Endothelial cell of umbilical vein (primary cell): ENCODE measurements at regions not wholly inside any gene's neighbourhood (a gene's known extent, or its start where the extent isn't known, plus 50 kb on each side); places are given as distances from the start of the nearest gene placed in this dataset.
"Not testable (repeated sequence)": the region's sequence is repeated elsewhere in the genome, so short reads cannot be mapped to it uniquely, and the experiment has no call there.

ENCODE experiments used
- BruUV-seq: library from RNA; stranded (reverse); fragments of 400-500 nt; replicated peaks from 2 replicates; lab custom pipeline; 2021; lab: Mats Ljungman, UMichigan
- CTCF ChIA-PET: fragments of 300-600, 350-600 bp; sonication (Branson Sonifier 250); formaldehyde crosslinking; loops from one replicate; lab custom pipeline; 2021; ENCODE audit warnings: antibody characterized with exemption, inconsistent platforms; lab: Charles Lee
- POLR2A ChIA-PET: fragments of 300-600, 350-600 bp; sonication (Branson Sonifier 250); formaldehyde crosslinking; loops from one replicate; lab custom pipeline; 2021; ENCODE audit warnings: antibody characterized with exemption, inconsistent platforms; lab: Charles Lee
- DNase-seq: peaks from one replicate; pipeline ENCODE4 v3.0.0-alpha.2; 2011; ENCODE audit warnings: low read depth, low spot score
- FAIRE-seq: peaks from 2 replicates; lab custom pipeline; 2011; peaks lifted over from hg19 to GRCh38; lab: Jason Lieb, UNC
- H2AFZ ChIP-seq: 2 replicates; pipeline ENCODE4 v1.6.0; 2012; ENCODE audit warnings: low read depth, low read length, control low read depth, inconsistent platforms
- H3K27ac ChIP-seq: 2 replicates; pipeline ENCODE4 v1.5.1; 2011; ENCODE audit warnings: low read depth, mild to moderate bottlenecking, control low read depth, low read length, moderate library complexity; ENCODE audit not compliant: insufficient read depth
- H3K27me3 ChIP-seq, 2 experiments: 2 replicates each; pipeline versions ENCODE4 v1.6.0 to v1.6.1; 2011; ENCODE audit warnings: low read length in 2 of 2, mixed read lengths in 1 of 2; ENCODE audit not compliant: control insufficient read depth in 2 of 2, insufficient read depth in 2 of 2
- H3K36me3 ChIP-seq, 2 experiments: 2 replicates in 1 of 2; 3 replicates in 1 of 2; pipeline ENCODE4 v1.5.1; 2011; ENCODE audit warnings: low read length in 2 of 2, mild to moderate bottlenecking in 1 of 2, moderate library complexity in 1 of 2; ENCODE audit not compliant: control insufficient read depth in 2 of 2, insufficient read depth in 2 of 2; ENCODE audit errors: extremely low read depth in 1 of 2
- H3K4me1 ChIP-seq: 3 replicates; pipeline ENCODE4 v1.5.1; 2011; ENCODE audit warnings: mild to moderate bottlenecking, low read length; ENCODE audit not compliant: control insufficient read depth, insufficient read depth; ENCODE audit errors: extremely low read depth
- H3K4me2 ChIP-seq: 2 replicates; pipeline ENCODE4 v1.6.1; 2011; ENCODE audit warnings: low read length, control low read depth, mixed read lengths; ENCODE audit not compliant: insufficient read depth
- H3K4me3 ChIP-seq, 3 experiments: fragments of 200-600 bp in 1 of 3; sonication (generic), shearing (Covaris generic) in 1 of 3; replicated peaks in 1 of 3; 2 replicates each; pipeline ENCODE4 v1.5.1; 2011 to 2016; ENCODE audit warnings: control low read depth in 3 of 3, low read length in 3 of 3, mild to moderate bottlenecking in 2 of 3, inconsistent platforms in 1 of 3, low read depth in 1 of 3, moderate library complexity in 1 of 3; ENCODE audit not compliant: insufficient read depth in 1 of 3
- H3K79me2 ChIP-seq: 2 replicates; pipeline ENCODE4 v1.6.0; 2012; ENCODE audit warnings: low read length, inconsistent platforms; ENCODE audit not compliant: control insufficient read depth, insufficient read depth
- H3K9ac ChIP-seq: replicated peaks from 2 replicates; pipeline ENCODE3; 2011; ENCODE audit warnings: low read length, control low read depth; ENCODE audit not compliant: insufficient read depth; ENCODE audit errors: extremely low read depth
- H3K9me1 ChIP-seq: replicated peaks from 3 replicates; pipeline ENCODE4 v1.6.0; 2011; ENCODE audit warnings: mild to moderate bottlenecking, low read length; ENCODE audit not compliant: control insufficient read depth, insufficient read depth; ENCODE audit errors: extremely low read depth
- H3K9me3 ChIP-seq: replicated peaks from 2 replicates; pipeline ENCODE4 v1.5.1; 2012; ENCODE audit warnings: low read length, inconsistent platforms; ENCODE audit not compliant: control insufficient read depth, insufficient read depth
- H4K20me1 ChIP-seq: replicated peaks from 2 replicates; pipeline ENCODE3; 2011; ENCODE audit warnings: mild to moderate bottlenecking, low read length; ENCODE audit not compliant: control insufficient read depth, insufficient read depth; ENCODE audit errors: extremely low read depth
- CTCF ChIP-seq, 2 donors: IDR thresholded peaks; 1 replicate in 1 of 2; 2 replicates in 1 of 2; pipeline ENCODE4 v1.5.1; 2011; ENCODE audit warnings: low read length in 2 of 2, mild to moderate bottlenecking in 2 of 2, moderate library complexity in 2 of 2, control low read depth in 1 of 2, inconsistent platforms in 1 of 2, low read depth in 1 of 2; ENCODE audit not compliant: insufficient read depth in 1 of 2; ENCODE audit errors: extremely low read depth in 1 of 2
- EZH2 ChIP-seq: IDR thresholded peaks from 2 replicates; pipeline ENCODE4 v1.6.1; 2012; ENCODE audit warnings: borderline replicate concordance, low read depth, mild to moderate bottlenecking, moderate library complexity, low read length, inconsistent platforms; ENCODE audit not compliant: severe bottlenecking
- FOS ChIP-seq: IDR thresholded peaks from 2 replicates; pipeline ENCODE4 v1.6.1; 2011; ENCODE audit warnings: mild to moderate bottlenecking, low read length, moderate library complexity, borderline replicate concordance; ENCODE audit not compliant: insufficient read depth
- GATA2 ChIP-seq: IDR thresholded peaks from 2 replicates; pipeline ENCODE4 v1.7.0; 2011; ENCODE audit warnings: low read depth, mild to moderate bottlenecking, moderate library complexity, mixed read lengths, low read length; ENCODE audit not compliant: insufficient read length, insufficient read depth
- JUN ChIP-seq: IDR thresholded peaks from 2 replicates; pipeline ENCODE4 v1.6.1; 2011; ENCODE audit warnings: borderline replicate concordance, low read depth; ENCODE audit not compliant: insufficient read length, insufficient read depth
- MAX ChIP-seq: IDR thresholded peaks from 2 replicates; pipeline ENCODE4 v1.6.1; 2011; ENCODE audit not compliant: insufficient read depth, insufficient read length
- MYC ChIP-seq: IDR thresholded peaks from one replicate; pipeline ENCODE4 v1.6.1; 2011; ENCODE audit warnings: mild to moderate bottlenecking, low read depth, low read length
- POLR2A ChIP-seq: IDR thresholded peaks from 2 replicates; pipeline ENCODE4 v1.6.1; 2012; ENCODE audit warnings: low read depth, mild to moderate bottlenecking, control low read depth, low read length
- POLR2AphosphoS5 ChIP-seq: IDR thresholded peaks from 2 replicates; pipeline ENCODE4 v1.6.1; 2012; ENCODE audit warnings: low read depth, mild to moderate bottlenecking, control low read depth, low read length, moderate library complexity; ENCODE audit not compliant: insufficient read depth
- dilution Hi-C: fragments of 300-500 bp; cut with MboI; formaldehyde crosslinking; loops from one replicate; pipeline ENCODE4 v1.15.0; 2019; ENCODE audit warnings: low sequenced_read_pairs; ENCODE audit not compliant: extremely low pct_ligation_motif_present
- intact Hi-C: fragments of 100-400 bp; cut with micrococcal nuclease; formaldehyde crosslinking; loops from one replicate; pipeline ENCODE4 v1.10.0; 2022

GRCh38 chr2:35580956-35581355 lies 774.6 kb upstream of the CRIM1 start:
- no peak overlapping the region for H2AFZ ChIP-seq
- dilution Hi-C loops (no loop called here), intact Hi-C loops (no loop called here)
- no peak overlapping the region for H3K9ac ChIP-seq
- no peaks in the 10 kb centered on the region for H3K36me3 ChIP-seq
- no peak for DNase-seq
- H3K27ac ChIP-seq, result no peak overlapping the region
- H3K4me3 ChIP-seq, result no peak overlapping the region
- H3K79me2 ChIP-seq, result no peaks in the 10 kb centered on the region
- H3K4me1 ChIP-seq, result no peaks in the 10 kb centered on the region
- no peak for FAIRE-seq
- ChIA-PET POLR2A (no interaction called here), CTCF (no interaction called here)
- no peaks in the 10 kb centered on the region for H3K9me3 ChIP-seq
- H3K9me1 ChIP-seq, result no peaks in the 10 kb centered on the region
- H3K27me3 ChIP-seq, result no peaks in the 10 kb centered on the region
- BruUV-seq, result no TSS peak
- TF ChIP-seq GATA2, result no peak
- no peaks in the 10 kb centered on the region for H4K20me1 ChIP-seq
- H3K4me2 ChIP-seq, result no peak overlapping the region

- H3K79me2 ChIP-seq, dilution Hi-C loops, H4K20me1 ChIP-seq, H3K27me3 ChIP-seq, BruUV-seq, H3K9ac ChIP-seq, DNase-seq, POLR2A ChIA-PET, H3K36me3 ChIP-seq, H3K4me2 ChIP-seq, FAIRE-seq, CTCF ChIA-PET, H3K27ac ChIP-seq, intact Hi-C loops, H3K9me1 ChIP-seq, H3K9me3 ChIP-seq, H3K4me1 ChIP-seq, H2AFZ ChIP-seq, H3K4me3 ChIP-seq: not testable (repeated sequence)
These were observed 787.0 kb upstream of the CRIM1 start for GRCh38 chr2:35568574-35568973.

GRCh38 chr2:35562488-35562887 lies 793.1 kb upstream of the CRIM1 start:
- H3K27ac ChIP-seq, result no peak overlapping the region
- POLR2A ChIA-PET, result no interaction called here
- no peaks in the 10 kb centered on the region for H4K20me1 ChIP-seq
- no peak overlapping the region for H3K9ac ChIP-seq
- H3K4me3 ChIP-seq, result no peak overlapping the region
- H3K9me3 ChIP-seq, result no peaks in the 10 kb centered on the region
- dilution Hi-C loops, result no loop called here
- no TSS peak for BruUV-seq
- H3K36me3 ChIP-seq, result no peaks in the 10 kb centered on the region
- no peaks in the 10 kb centered on the region for H3K27me3 ChIP-seq
- CTCF ChIA-PET, result no interaction called here
- H3K4me1 ChIP-seq, result no peaks in the 10 kb centered on the region
- TF ChIP-seq POLR2A, result no peak
- TF ChIP-seq MAX, result no peak
- TF ChIP-seq FOS, result no peak
- TF ChIP-seq CTCF (IDR thresholded peaks at IDR 0.05; ENCODE audit: extremely low read depth in 1 of 2, insufficient read depth in 1 of 2, low read depth in 1 of 2, low read length in 2 of 2), result no peak
- no peak for TF ChIP-seq GATA2
- no peak for TF ChIP-seq JUN
- TF ChIP-seq POLR2AphosphoS5, result no peak
- TF ChIP-seq EZH2, result no peak
- TF ChIP-seq MYC, result no peak
- no peaks in the 10 kb centered on the region for H3K79me2 ChIP-seq
- no peak for DNase-seq
- intact Hi-C loops, result no loop called here
- no peak overlapping the region for H3K4me2 ChIP-seq
- no peak overlapping the region for H2AFZ ChIP-seq
- no peaks in the 10 kb centered on the region for H3K9me1 ChIP-seq
- no peak for FAIRE-seq
